Keratinocyte (primary cell): ENCODE measurements at regions not wholly inside any gene's neighbourhood (a gene's known extent, or its start where the extent isn't known, plus 50 kb on each side); places are given as distances from the start of the nearest gene placed in this dataset.

Source experiments
- DNase-seq: peaks from one replicate; pipeline ENCODE4 v3.0.0-alpha.2; 2011; ENCODE audit warnings: low read depth, missing footprints, low spot score
- FAIRE-seq: peaks from 2 replicates; lab custom pipeline; 2011; peaks lifted over from hg19 to GRCh38; lab: Jason Lieb, UNC
- H2AFZ ChIP-seq: 2 replicates; pipeline ENCODE4 v1.6.0; 2012; ENCODE audit warnings: low read length, control low read depth, inconsistent platforms; ENCODE audit not compliant: control insufficient read depth
- H3K27ac ChIP-seq: 2 replicates; pipeline ENCODE4 v1.5.1; 2011; ENCODE audit warnings: low read length; ENCODE audit not compliant: control insufficient read depth, insufficient read depth
- H3K27me3 ChIP-seq: 3 replicates; pipeline ENCODE4 v1.6.0; 2011; ENCODE audit warnings: low read length; ENCODE audit not compliant: control insufficient read depth, insufficient read depth; ENCODE audit errors: extremely low read depth
- H3K36me3 ChIP-seq, 2 experiments: 2 replicates in 1 of 2; 3 replicates in 1 of 2; pipeline ENCODE4 v1.5.1; 2011; ENCODE audit warnings: low read length in 2 of 2, mild to moderate bottlenecking in 1 of 2; ENCODE audit not compliant: control insufficient read depth in 2 of 2, insufficient read depth in 2 of 2; ENCODE audit errors: extremely low read depth in 1 of 2
- H3K4me1 ChIP-seq: 3 replicates; pipeline ENCODE4 v1.5.1; 2011; ENCODE audit warnings: low read length; ENCODE audit not compliant: control insufficient read depth, insufficient read depth; ENCODE audit errors: extremely low read depth
- H3K4me2 ChIP-seq: 3 replicates; pipeline ENCODE4 v1.6.0; 2011; ENCODE audit warnings: low read depth, low read length; ENCODE audit not compliant: control insufficient read depth, insufficient read depth; ENCODE audit errors: extremely low read depth
- H3K4me3 ChIP-seq, 3 experiments: fragments of 200-600 bp in 1 of 3; sonication (generic) in 1 of 3; 2 replicates in 2 of 3; 3 replicates in 1 of 3; pipeline ENCODE4 v1.5.1; 2011 to 2016; ENCODE audit warnings: low read length in 3 of 3, mild to moderate bottlenecking in 3 of 3, control low read depth in 2 of 3, inconsistent platforms in 1 of 3, low read depth in 1 of 3, mixed read lengths in 1 of 3, mixed run types in 1 of 3, moderate library complexity in 1 of 3; ENCODE audit not compliant: control insufficient read depth in 2 of 3, insufficient read depth in 2 of 3; ENCODE audit errors: extremely low read depth in 1 of 3
- H3K79me2 ChIP-seq: 2 replicates; pipeline ENCODE4 v1.6.0; 2012; ENCODE audit warnings: low read length; ENCODE audit not compliant: control insufficient read depth, insufficient read depth
- H3K9ac ChIP-seq: 3 replicates; pipeline ENCODE4 v1.6.0; 2011; ENCODE audit warnings: low read length; ENCODE audit not compliant: control insufficient read depth, insufficient read depth; ENCODE audit errors: extremely low read depth
- H3K9me1 ChIP-seq: 3 replicates; pipeline ENCODE4 v1.6.0; 2011; ENCODE audit warnings: low read length; ENCODE audit not compliant: control insufficient read depth, insufficient read depth; ENCODE audit errors: extremely low read depth
- H3K9me3 ChIP-seq: 2 replicates; pipeline ENCODE4 v1.5.1; 2012; ENCODE audit warnings: low read depth, low read length; ENCODE audit not compliant: control insufficient read depth
- H4K20me1 ChIP-seq: 3 replicates; pipeline ENCODE4 v1.6.0; 2011; ENCODE audit warnings: low read length; ENCODE audit not compliant: control insufficient read depth, insufficient read depth; ENCODE audit errors: extremely low read depth
- CTCF ChIP-seq, 3 experiments: IDR thresholded peaks in 1 of 3; conservative IDR thresholded peaks in 1 of 3; optimal IDR thresholded peaks in 1 of 3; 2 replicates in 2 of 3; 3 replicates in 1 of 3; pipeline versions ENCODE3 to v1.5.1; 2011; ENCODE audit warnings: low read length in 3 of 3, mild to moderate bottlenecking in 3 of 3, moderate library complexity in 2 of 3, control low read depth in 1 of 3, inconsistent platforms in 1 of 3; ENCODE audit not compliant: insufficient read depth in 2 of 3; ENCODE audit errors: extremely low read depth in 1 of 3
- EZH2 ChIP-seq: IDR thresholded peaks from one replicate; pipeline ENCODE4 v1.6.1; 2012; ENCODE audit warnings: inconsistent platforms, mild to moderate bottlenecking, low read length, moderate library complexity
- dilution Hi-C: fragments of 300-500 bp; cut with MboI; formaldehyde crosslinking; loops from one replicate; pipeline ENCODE4 v1.7.0; 2020; ENCODE audit warnings: low sequenced_read_pairs; ENCODE audit not compliant: extremely low pct_ligation_motif_present

- no peak overlapping the region for H3K4me2 ChIP-seq
- no peaks in the 10 kb centered on the region for H3K9me3 ChIP-seq
- FAIRE-seq (no peak), DNase-seq (no peak)
- H3K4me3 ChIP-seq: no peak overlapping the region
- H3K9ac ChIP-seq: no peak overlapping the region
- dilution Hi-C loops: no loop called here
- no peaks in the 10 kb centered on the region for H3K4me1 ChIP-seq
- TF ChIP-seq CTCF (optimal IDR thresholded peaks at IDR 0.05 in 1 of 3, IDR thresholded peaks at IDR 0.05 in 1 of 3, conservative IDR thresholded peaks at IDR 0.05 in 1 of 3; ENCODE audit: extremely low read depth in 1 of 3, insufficient read depth in 2 of 3, low read length in 3 of 3): no peak
- no peak for TF ChIP-seq EZH2
- H3K27ac ChIP-seq: no peak overlapping the region
- H3K9me1 ChIP-seq: no peaks in the 10 kb centered on the region
- H2AFZ ChIP-seq: no peak overlapping the region
- no peaks in the 10 kb centered on the region for H3K79me2 ChIP-seq
- no peaks in the 10 kb centered on the region for H4K20me1 ChIP-seq
- no peaks in the 10 kb centered on the region for H3K27me3 ChIP-seq
- peaks cover 0 to 7% of the 10 kb centered on the region in 2 experiments for H3K36me3 ChIP-seq
Observed at GRCh38 chr6:150806790-150807189, 58.7 kb upstream of the MTHFD1L start.

GRCh38 chr6:150813319-150813992, 52.0 kb upstream of the MTHFD1L start:
- FAIRE-seq: no peak
- TF ChIP-seq EZH2 (no peak), CTCF (optimal IDR thresholded peaks at IDR 0.05 in 1 of 3, IDR thresholded peaks at IDR 0.05 in 1 of 3, conservative IDR thresholded peaks at IDR 0.05 in 1 of 3; ENCODE audit: extremely low read depth in 1 of 3, insufficient read depth in 2 of 3, low read length in 3 of 3) (no peak)
- H3K36me3 ChIP-seq: peaks cover 0 to 7% of the 10 kb centered on the region in 2 experiments
- no peak overlapping the region for H2AFZ ChIP-seq
- no peaks in the 10 kb centered on the region for H4K20me1 ChIP-seq
- H3K9ac ChIP-seq: peak overlapping the region; percentile 46
- peaks cover 10% of the 10 kb centered on the region for H3K4me1 ChIP-seq
- no peaks in the 10 kb centered on the region for H3K9me1 ChIP-seq
- peak overlapping the region in 1 of 3 experiments; percentile 21 for H3K4me3 ChIP-seq
- H3K4me2 ChIP-seq: peak overlapping the region; percentile 72
- no peak for DNase-seq
- no peaks in the 10 kb centered on the region for H3K9me3 ChIP-seq
- peak overlapping the region; percentile 68 for H3K27ac ChIP-seq
- dilution Hi-C loops: no loop called here
- H3K27me3 ChIP-seq: no peaks in the 10 kb centered on the region
- no peaks in the 10 kb centered on the region for H3K79me2 ChIP-seq
